CD4-positive, alpha-beta T cell (primary cell): ENCODE measurements at regions not wholly inside any gene's neighbourhood (a gene's known extent, or its start where the extent isn't known, plus 50 kb on each side); places are given as distances from the start of the nearest gene placed in this dataset.

Source experiments
- ATAC-seq: fragments of 200-7000 bp; cut with Tn5 transposase; one replicate; pipeline ENCODE4 v1.10.0; 2022; ENCODE audit warnings: mild to moderate bottlenecking; ENCODE audit not compliant: poor library complexity
- CTCF ChIA-PET: fragments of 350-600 bp; sonication (Branson Sonifier 250); formaldehyde crosslinking; loops from one replicate; lab custom pipeline; 2021; ENCODE audit warnings: antibody characterized with exemption, inconsistent platforms; lab: Charles Lee
- POLR2A ChIA-PET: fragments of 350-600 bp; sonication (Branson Sonifier 250); formaldehyde crosslinking; loops from one replicate; lab custom pipeline; 2021; ENCODE audit warnings: antibody characterized with exemption, inconsistent platforms; lab: Charles Lee
- DNase-seq, 14 experiments: peaks; one replicate each; pipeline ENCODE4 v3.0.0-alpha.2; 2013 to 2020; ENCODE audit warnings: mixed read lengths in 2 of 14
- H3K27ac ChIP-seq, 2 donors: one replicate each; pipeline versions ENCODE4 v1.5.1 to v1.7.0; 2013; ENCODE audit warnings: low read length in 2 of 2, low read depth in 1 of 2, mild to moderate bottlenecking in 1 of 2
- H3K27me3 ChIP-seq, 2 experiments: 1 replicate in 1 of 2; 2 replicates in 1 of 2; pipeline versions ENCODE4 v1.6.1 to v1.7.0; 2013; ENCODE audit warnings: low read length in 2 of 2, control low read depth in 1 of 2, mild to moderate bottlenecking in 1 of 2, moderate library complexity in 1 of 2; ENCODE audit not compliant: insufficient read depth in 2 of 2, control insufficient read depth in 1 of 2
- H3K36me3 ChIP-seq: one replicate; pipeline ENCODE4 v1.6.1; 2013; ENCODE audit warnings: low read length, control low read depth; ENCODE audit not compliant: insufficient read depth
- H3K4me1 ChIP-seq: one replicate; pipeline ENCODE4 v1.6.1; 2013; ENCODE audit warnings: low read length, control low read depth; ENCODE audit not compliant: insufficient read depth
- H3K4me3 ChIP-seq: one replicate; pipeline ENCODE4 v1.5.1; 2013; ENCODE audit warnings: mild to moderate bottlenecking, low read length, moderate library complexity
- H3K9me3 ChIP-seq, 2 experiments: 1 replicate in 1 of 2; 2 replicates in 1 of 2; pipeline versions ENCODE4 v1.6.1 to v1.7.0; 2013; ENCODE audit warnings: low read length in 2 of 2, mild to moderate bottlenecking in 2 of 2, control low read depth in 1 of 2, moderate library complexity in 1 of 2; ENCODE audit not compliant: control insufficient read depth in 1 of 2, insufficient read depth in 1 of 2
- H3K27ac Mint-ChIP-seq: one replicate; pipeline ENCODE4 v1.8.0; 2020; ENCODE audit warnings: mixed read lengths
- H3K27me3 Mint-ChIP-seq: one replicate; pipeline ENCODE4 v1.8.0; 2021; ENCODE audit warnings: mixed read lengths
- H3K36me3 Mint-ChIP-seq: one replicate; pipeline ENCODE4 v1.8.0; 2021; ENCODE audit warnings: low read depth, mixed read lengths
- H3K4me1 Mint-ChIP-seq: one replicate; pipeline ENCODE4 v1.8.0; 2021; ENCODE audit warnings: low read depth, mixed read lengths
- H3K4me3 Mint-ChIP-seq: one replicate; pipeline ENCODE4 v1.8.0; 2020; ENCODE audit warnings: mild to moderate bottlenecking, mixed read lengths
- H3K9me3 Mint-ChIP-seq: one replicate; pipeline ENCODE4 v1.8.0; 2020; ENCODE audit warnings: mixed read lengths
- intact Hi-C, 2 experiments: fragments of 100-400 bp; cut with DNase I in 1 of 2; cut with micrococcal nuclease in 1 of 2; formaldehyde crosslinking; loops; one replicate each; pipeline versions ENCODE4 v1.15.1 to v1.9.0; 2023 to 2025; cut with DNase I, micrococcal nuclease
- TF ChIP-seq, protein P1 (sequence below): fragments of 200-600 bp; IDR thresholded peaks from one replicate; pipeline ENCODE4 v1.8.0; 2022; ENCODE audit warnings: antibody characterized with exemption, mild to moderate bottlenecking

DNA sequence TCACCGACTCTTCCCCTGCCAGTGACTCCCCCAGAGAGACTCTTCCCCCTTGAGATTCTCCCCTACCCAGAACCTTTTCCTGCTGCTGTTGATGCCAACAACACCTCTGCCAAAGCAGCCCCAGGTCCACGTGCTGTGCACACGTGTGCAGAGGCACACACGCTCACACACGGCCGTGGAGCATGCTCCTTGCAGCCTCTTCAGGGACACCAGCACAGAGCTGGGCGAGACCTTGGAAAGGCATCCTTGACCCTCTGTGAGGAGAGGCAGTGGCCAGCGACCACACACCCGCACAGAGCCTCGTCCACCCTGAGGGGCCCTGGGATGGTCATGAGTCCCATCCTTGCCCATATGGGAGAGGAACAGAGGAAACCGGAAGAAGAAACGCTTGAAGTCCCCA is 181.9 kb downstream of the RBFOX3 start:
- no peaks in the 10 kb centered on the region for H3K4me1 ChIP-seq
- no peak overlapping the region for H3K27ac ChIP-seq
- DNase-seq (no peak), ATAC-seq (no peak)
- no peak overlapping the region for H3K4me3 ChIP-seq
- intact Hi-C loops: no loop called here
- peaks cover 0 to 5% of the 10 kb centered on the region in 2 experiments for H3K9me3 ChIP-seq
- ChIA-PET CTCF (no interaction called here), POLR2A (no interaction called here)
- H3K27ac Mint-ChIP-seq: no peak overlapping the region
- no peak overlapping the region for H3K4me3 Mint-ChIP-seq
- peaks cover 48% of the 10 kb centered on the region for H3K27me3 Mint-ChIP-seq
- H3K36me3 Mint-ChIP-seq: no peaks in the 10 kb centered on the region
- H3K27me3 ChIP-seq: peaks cover 3 to 4% of the 10 kb centered on the region in 2 experiments
- H3K4me1 Mint-ChIP-seq: no peaks in the 10 kb centered on the region
- no peaks in the 10 kb centered on the region for H3K9me3 Mint-ChIP-seq
- TF ChIP-seq, protein P1, sequence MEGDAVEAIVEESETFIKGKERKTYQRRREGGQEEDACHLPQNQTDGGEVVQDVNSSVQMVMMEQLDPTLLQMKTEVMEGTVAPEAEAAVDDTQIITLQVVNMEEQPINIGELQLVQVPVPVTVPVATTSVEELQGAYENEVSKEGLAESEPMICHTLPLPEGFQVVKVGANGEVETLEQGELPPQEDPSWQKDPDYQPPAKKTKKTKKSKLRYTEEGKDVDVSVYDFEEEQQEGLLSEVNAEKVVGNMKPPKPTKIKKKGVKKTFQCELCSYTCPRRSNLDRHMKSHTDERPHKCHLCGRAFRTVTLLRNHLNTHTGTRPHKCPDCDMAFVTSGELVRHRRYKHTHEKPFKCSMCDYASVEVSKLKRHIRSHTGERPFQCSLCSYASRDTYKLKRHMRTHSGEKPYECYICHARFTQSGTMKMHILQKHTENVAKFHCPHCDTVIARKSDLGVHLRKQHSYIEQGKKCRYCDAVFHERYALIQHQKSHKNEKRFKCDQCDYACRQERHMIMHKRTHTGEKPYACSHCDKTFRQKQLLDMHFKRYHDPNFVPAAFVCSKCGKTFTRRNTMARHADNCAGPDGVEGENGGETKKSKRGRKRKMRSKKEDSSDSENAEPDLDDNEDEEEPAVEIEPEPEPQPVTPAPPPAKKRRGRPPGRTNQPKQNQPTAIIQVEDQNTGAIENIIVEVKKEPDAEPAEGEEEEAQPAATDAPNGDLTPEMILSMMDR: no peak
- H3K36me3 ChIP-seq: no peaks in the 10 kb centered on the region

DNA sequence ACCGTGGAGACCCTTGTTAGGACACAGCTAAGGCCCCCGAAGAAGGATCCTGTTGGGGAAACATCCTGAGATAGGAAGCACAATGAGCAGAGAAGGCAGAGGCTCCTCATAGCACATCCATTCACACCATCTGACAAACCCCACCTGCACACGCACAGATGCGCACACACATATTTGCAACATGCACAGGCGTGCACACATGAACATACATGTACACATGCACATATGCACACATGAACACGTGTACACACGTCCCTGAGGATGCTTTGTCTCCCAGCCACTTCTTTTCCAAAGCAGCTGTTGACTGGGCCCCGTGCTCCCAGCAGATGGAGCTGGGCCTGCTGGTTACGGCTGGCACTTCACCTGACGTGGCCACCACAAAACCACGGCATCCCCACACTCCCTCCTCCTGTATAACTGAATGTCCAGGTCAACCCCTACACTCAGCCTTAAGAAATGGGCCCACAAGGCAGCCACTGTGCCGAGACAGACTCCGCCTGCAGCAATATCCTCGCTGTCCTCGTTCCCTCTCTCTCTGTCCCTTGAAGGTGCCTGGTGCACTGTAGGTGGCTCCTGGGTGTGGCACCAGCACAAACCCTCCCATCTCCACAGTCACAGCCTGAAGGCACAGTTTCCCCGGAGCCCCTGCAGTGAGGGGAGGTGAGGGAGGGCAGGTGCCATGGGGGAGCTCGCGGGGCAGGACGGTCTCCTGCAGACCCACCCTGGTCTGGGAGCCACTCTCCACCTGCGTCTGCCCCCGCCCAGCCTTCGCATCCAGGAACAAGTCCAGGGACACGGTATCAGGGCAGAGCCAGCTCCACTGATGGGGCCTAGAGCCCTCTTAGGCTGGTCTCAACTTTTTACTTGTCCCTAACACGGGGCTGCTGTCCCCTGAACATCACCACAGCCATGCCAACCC is 183.0 kb downstream of the RBFOX3 start:
- DNase-seq: no peak
- no peak for ATAC-seq
- no peaks in the 10 kb centered on the region for H3K9me3 Mint-ChIP-seq
- H3K9me3 ChIP-seq: peaks cover 0 to 5% of the 10 kb centered on the region in 2 experiments
- H3K27ac Mint-ChIP-seq: no peak overlapping the region
- H3K4me1 ChIP-seq: no peaks in the 10 kb centered on the region
- POLR2A ChIA-PET: no interaction called here
- H3K4me1 Mint-ChIP-seq: no peaks in the 10 kb centered on the region
- no peak overlapping the region for H3K27ac ChIP-seq
- H3K36me3 Mint-ChIP-seq: no peaks in the 10 kb centered on the region
- peaks cover 44% of the 10 kb centered on the region for H3K27me3 Mint-ChIP-seq
- H3K27me3 ChIP-seq: peaks cover 3 to 4% of the 10 kb centered on the region in 2 experiments
- H3K4me3 ChIP-seq: no peak overlapping the region
- TF ChIP-seq, protein P1: no peak
- no peak overlapping the region for H3K4me3 Mint-ChIP-seq
- no peaks in the 10 kb centered on the region for H3K36me3 ChIP-seq
- CTCF ChIA-PET: no interaction called here
- intact Hi-C loops: no loop called here

DNA sequence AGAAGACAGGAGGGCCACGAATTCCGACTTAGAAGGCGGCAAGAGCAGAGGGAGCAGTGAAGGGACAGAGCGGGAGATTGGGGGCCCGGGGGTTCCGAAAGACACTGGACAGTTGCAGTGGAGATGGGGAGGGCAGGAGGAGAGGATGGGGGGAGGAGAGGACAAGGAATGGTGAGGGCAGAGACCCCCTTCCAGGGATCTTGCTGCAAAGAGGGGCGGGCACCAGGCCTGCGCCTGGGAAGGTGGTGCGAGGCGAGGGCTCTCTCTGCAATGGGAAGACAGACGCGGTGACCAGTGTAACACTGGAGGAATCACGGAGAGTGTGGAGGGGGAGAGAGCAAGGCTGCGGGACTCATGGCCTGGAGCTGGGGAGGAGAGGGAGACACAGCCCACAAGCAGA is 185.2 kb downstream of the RBFOX3 start:
- Mint-ChIP-seq H3K9me3 (no peaks in the 10 kb centered on the region), H3K4me1 (no peaks in the 10 kb centered on the region), H3K36me3 (no peaks in the 10 kb centered on the region), H3K27ac (no peak overlapping the region), H3K27me3 (peaks cover 39% of the 10 kb centered on the region), H3K4me3 (no peak overlapping the region)
- Histone ChIP-seq H3K27ac (no peak overlapping the region), H3K9me3 (peaks cover 0 to 5% of the 10 kb centered on the region in 2 experiments), H3K36me3 (no peaks in the 10 kb centered on the region), H3K4me3 (no peak overlapping the region), H3K4me1 (no peaks in the 10 kb centered on the region), H3K27me3 (no peaks in the 10 kb centered on the region)
- TF ChIP-seq, protein P1: no peak
- intact Hi-C loops: no loop called here
- CTCF ChIA-PET: no interaction called here
- POLR2A ChIA-PET: no interaction called here
- DNase-seq (no peak), ATAC-seq (no peak)
